ENCODE measurements at regions not wholly inside any gene's neighbourhood (a gene's known extent, or its start where the extent isn't known, plus 50 kb on each side); places are given as distances from the start of the nearest gene placed in this dataset.

DNA sequence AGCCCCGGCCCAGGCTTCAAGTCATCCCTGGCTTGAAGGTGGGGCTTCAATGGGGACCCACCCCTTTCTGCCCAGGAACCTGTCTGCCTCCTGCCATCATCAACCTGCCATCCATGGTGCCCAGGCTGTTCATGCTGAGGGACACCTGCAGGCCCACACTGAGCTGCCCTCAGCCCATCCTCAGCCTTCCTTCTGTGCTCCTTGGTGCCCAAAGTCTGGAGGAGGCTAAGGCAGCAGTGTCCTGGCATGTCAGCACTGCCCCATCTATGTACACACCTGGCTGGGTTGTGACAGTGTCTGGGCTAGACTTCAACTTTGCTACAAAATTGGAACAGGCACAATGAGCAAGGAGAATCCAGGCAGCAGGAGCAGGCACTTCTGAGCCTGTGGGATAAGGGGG is 745.3 kb upstream of the EPHA6 start:
- TF ChIP-seq CTCF (IDR thresholded peaks at IDR 0.05; ENCODE audit: low read depth, low read length) (no peak), POLR2A (IDR thresholded peaks at IDR 0.05; ENCODE audit: extremely low read depth, insufficient read length) (no peak)
